ENCODE measurements at regions not wholly inside any gene's neighbourhood (a gene's known extent, or its start where the extent isn't known, plus 50 kb on each side); places are given as distances from the start of the nearest gene placed in this dataset.

- H3K79me2 ChIP-seq (ENCODE audit: low read length): no peaks in the 10 kb centered on the region
- intact Hi-C loops (cut with micrococcal nuclease): no loop called here
- ChIA-PET CTCF (no interaction called here), POLR2A (ENCODE audit: unreplicated experiment) (no interaction called here)
- ATAC-seq: no peak
- H3K9me3 ChIP-seq (ENCODE audit: low read length): no peaks in the 10 kb centered on the region
- no peaks in the 10 kb centered on the region for H3F3A ChIP-seq (ENCODE audit: low read length, unreplicated experiment)
- no peak overlapping the region for H3K9ac ChIP-seq (ENCODE audit: low read length)
- DNase-seq: no peak
- no peaks in the 10 kb centered on the region for H3K9me2 ChIP-seq (replicated peaks; ENCODE audit: low read length)
- no peaks in the 10 kb centered on the region for H3K27me3 ChIP-seq (ENCODE audit: low read length)
- H4K20me1 ChIP-seq (ENCODE audit: low read length): no peaks in the 10 kb centered on the region
- no peak for TF ChIP-seq EZH2 (IDR thresholded peaks at IDR 0.05; ENCODE audit: low read length, unreplicated experiment)
- 0 out of 2 replicates have a peak, but pooled peaks have one; percentile 10 for TF ChIP-seq CTCF (conservative IDR thresholded peaks at IDR 0.05; ENCODE audit: low read depth, low read length)
- TF ChIP-seq EZH2phosphoT487 (IDR thresholded peaks at IDR 0.05; ENCODE audit: borderline replicate concordance, low read length): no peak
- H3K4me2 ChIP-seq (ENCODE audit: low read length): no peak overlapping the region
- H2AFZ ChIP-seq (ENCODE audit: low read length): no peak overlapping the region
- no peak overlapping the region for H3K27ac ChIP-seq (ENCODE audit: low read length)
- BruUV-seq (replicated peaks): no TSS peak
- no peaks in the 10 kb centered on the region for H3K4me1 ChIP-seq (ENCODE audit: insufficient read depth, low read length)
- H3K36me3 ChIP-seq (ENCODE audit: low read depth, low read length): no peaks in the 10 kb centered on the region
- no peak overlapping the region for H3K4me3 ChIP-seq (ENCODE audit: low read length)
These were observed 333.0 kb upstream of the SLC14A2 start for GRCh38 chr18:45282101-45282812.

- H3K4me1 ChIP-seq (ENCODE audit: insufficient read depth, low read length): peaks cover 9% of the 10 kb centered on the region; the same call in 1 of the 2 replicates
- no peaks in the 10 kb centered on the region for H3K9me2 ChIP-seq (replicated peaks; ENCODE audit: low read length)
- H3K4me3 ChIP-seq (ENCODE audit: low read length): no peak overlapping the region
- H3K27ac ChIP-seq (ENCODE audit: low read length): no peak overlapping the region
- ATAC-seq (no peak), DNase-seq (no peak)
- no peaks in the 10 kb centered on the region for H3K36me3 ChIP-seq (ENCODE audit: low read depth, low read length)
- no peaks in the 10 kb centered on the region for H3K27me3 ChIP-seq (ENCODE audit: low read length)
- H3K9ac ChIP-seq (ENCODE audit: low read length): no peak overlapping the region
- no peaks in the 10 kb centered on the region for H3K9me3 ChIP-seq (ENCODE audit: low read length)
- H3K4me2 ChIP-seq (ENCODE audit: low read length): no peak overlapping the region
- ChIA-PET CTCF (no interaction called here), POLR2A (ENCODE audit: unreplicated experiment) (no interaction called here)
- no TSS peak for BruUV-seq (replicated peaks)
- intact Hi-C loops (cut with micrococcal nuclease): no loop called here
- H3K79me2 ChIP-seq (ENCODE audit: low read length): no peaks in the 10 kb centered on the region
- no peak overlapping the region for H2AFZ ChIP-seq (ENCODE audit: low read length)
- H4K20me1 ChIP-seq (ENCODE audit: low read length): no peaks in the 10 kb centered on the region
- no peak for TF ChIP-seq EZH2phosphoT487 (IDR thresholded peaks at IDR 0.05; ENCODE audit: borderline replicate concordance, low read length)
- no peak for TF ChIP-seq CTCF (conservative IDR thresholded peaks at IDR 0.05; ENCODE audit: low read depth, low read length)
- TF ChIP-seq EZH2 (IDR thresholded peaks at IDR 0.05; ENCODE audit: low read length, unreplicated experiment): no peak
- H3F3A ChIP-seq (ENCODE audit: low read length, unreplicated experiment): no peaks in the 10 kb centered on the region
These were observed 331.1 kb upstream of the SLC14A2 start for GRCh38 chr18:45284174-45284573.

GRCh38 chr18:45284851-45285250 lies 330.4 kb upstream of the SLC14A2 start:
- H4K20me1 ChIP-seq (ENCODE audit: low read length): no peaks in the 10 kb centered on the region
- intact Hi-C loops (cut with micrococcal nuclease): no loop called here
- no peak overlapping the region for H3K27ac ChIP-seq (ENCODE audit: low read length)
- CTCF ChIA-PET: no interaction called here
- H2AFZ ChIP-seq (ENCODE audit: low read length): no peak overlapping the region
- no peaks in the 10 kb centered on the region for H3K36me3 ChIP-seq (ENCODE audit: low read depth, low read length)
- POLR2A ChIA-PET (ENCODE audit: unreplicated experiment): no interaction called here
- H3K4me3 ChIP-seq (ENCODE audit: low read length): no peak overlapping the region
- DNase-seq (no peak), ATAC-seq (no peak)
- TF ChIP-seq EZH2 (IDR thresholded peaks at IDR 0.05; ENCODE audit: low read length, unreplicated experiment): no peak
- TF ChIP-seq CTCF (conservative IDR thresholded peaks at IDR 0.05; ENCODE audit: low read depth, low read length): no peak
- no peak for TF ChIP-seq EZH2phosphoT487 (IDR thresholded peaks at IDR 0.05; ENCODE audit: borderline replicate concordance, low read length)
- no peaks in the 10 kb centered on the region for H3K9me3 ChIP-seq (ENCODE audit: low read length)
- H3F3A ChIP-seq (ENCODE audit: low read length, unreplicated experiment): no peaks in the 10 kb centered on the region
- H3K9ac ChIP-seq (ENCODE audit: low read length): no peak overlapping the region
- peaks cover 9% of the 10 kb centered on the region; the same call in 1 of the 2 replicates for H3K4me1 ChIP-seq (ENCODE audit: insufficient read depth, low read length)
- H3K79me2 ChIP-seq (ENCODE audit: low read length): no peaks in the 10 kb centered on the region
- H3K9me2 ChIP-seq (replicated peaks; ENCODE audit: low read length): no peaks in the 10 kb centered on the region
- no peaks in the 10 kb centered on the region for H3K27me3 ChIP-seq (ENCODE audit: low read length)
- BruUV-seq (replicated peaks): no TSS peak
- H3K4me2 ChIP-seq (ENCODE audit: low read length): no peak overlapping the region

Data from PC-3 (cell line).